ENCODE measurements at regions not wholly inside any gene's neighbourhood (a gene's known extent, or its start where the extent isn't known, plus 50 kb on each side); places are given as distances from the start of the nearest gene placed in this dataset.

- no peak for FAIRE-seq
- ATAC-seq: no peak
- POLR2A ChIA-PET: no interaction called here
Observed at GRCh38 chr22:42180349-42180842, 49.8 kb upstream of the CYP2D6 start.

More at GRCh38 chr22:42180349-42180842, 49.8 kb upstream of the CYP2D6 start:
- no peak for TF ChIP-seq JUNB (IDR thresholded peaks at IDR 0.05)
- TF ChIP-seq SREBF2 (IDR thresholded peaks at IDR 0.05): no peak
- no peak for TF ChIP-seq HOXB5 (CRISPR knock-in tag; IDR thresholded peaks at IDR 0.05)
- no peak overlapping the region for H3K4me2 ChIP-seq
- H3K9me3 ChIP-seq: no peaks in the 10 kb centered on the region
- no peak for DNase-seq (ENCODE audit: low read depth in 1 of 2, low spot score in 1 of 2)
- CTCF ChIA-PET: no interaction called here
- no peak overlapping the region for H3K4me3 ChIP-seq
- 90% methylated on average over 6 of the region's 6 CpGs for WGBS (ENCODE audit: missing lambda C conversion rate)
- H3K27ac ChIP-seq: no peak overlapping the region
- peaks cover 7% of the 10 kb centered on the region; the same call in 2 of the 3 replicates for H3K4me1 ChIP-seq

Measured in A549 (cell line).